ENCODE measurements at regions not wholly inside any gene's neighbourhood (a gene's known extent, or its start where the extent isn't known, plus 50 kb on each side); places are given as distances from the start of the nearest gene placed in this dataset.

DNA sequence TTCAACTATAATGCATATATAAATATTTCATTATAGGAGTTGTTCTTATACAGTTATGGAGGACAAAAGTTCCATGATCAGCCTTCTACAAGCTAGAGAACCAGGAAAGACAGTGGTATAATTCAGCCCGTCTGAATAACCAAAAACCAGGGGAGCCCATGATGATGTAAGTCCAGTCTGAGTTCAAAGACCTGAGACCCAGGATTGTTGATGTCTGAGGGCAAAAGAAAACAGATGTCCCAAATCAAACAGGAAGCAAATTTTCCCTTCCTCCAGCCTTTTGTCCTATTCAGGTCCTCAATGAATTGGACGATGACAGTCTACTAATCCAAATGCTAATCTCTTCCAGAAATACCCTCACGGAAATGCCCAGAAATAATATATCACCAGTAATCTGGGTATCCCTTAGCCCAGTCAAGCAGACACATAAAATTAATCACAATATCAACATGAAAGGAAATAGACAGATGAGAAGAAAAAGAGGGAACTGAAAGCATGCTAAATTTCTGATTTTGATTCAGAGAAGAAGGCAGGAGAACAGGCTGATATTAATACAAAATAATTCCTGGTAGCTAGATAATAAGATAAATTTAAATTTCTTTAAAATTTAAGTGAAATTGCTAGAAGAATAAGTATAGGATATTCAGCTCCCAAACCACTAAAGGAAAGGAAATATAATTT, 255.6 kb upstream of the CTAGE1 start:
- no peak overlapping the region for H3K27ac Mint-ChIP-seq

GRCh38 chr18:22674272-22674671, 256.6 kb upstream of the CTAGE1 start:
- DNase-seq (ENCODE audit: low spot score): no peak
- Histone ChIP-seq H3K9me3 (ENCODE audit: low read depth) (no peaks in the 10 kb centered on the region), H2AFZ (replicated peaks) (no peak overlapping the region), H3K27me3 (no peaks in the 10 kb centered on the region), H3K4me1 (no peaks in the 10 kb centered on the region), H3K4me3 (no peak overlapping the region), H3K4me2 (no peak overlapping the region), H3K36me3 (no peaks in the 10 kb centered on the region), H3K9ac (no peak overlapping the region), H3K27ac (no peak overlapping the region), H3F3A (ENCODE audit: low read depth) (no peaks in the 10 kb centered on the region), H3K79me2 (ENCODE audit: low read depth) (no peaks in the 10 kb centered on the region), H4K20me1 (ENCODE audit: low read depth) (no peaks in the 10 kb centered on the region)
- H3K9me3 Mint-ChIP-seq: no peaks in the 10 kb centered on the region
- H3K4me3 Mint-ChIP-seq: no peak overlapping the region
- no peaks in the 10 kb centered on the region for H3K36me3 Mint-ChIP-seq
- TF ChIP-seq EZH2phosphoT487 (IDR thresholded peaks at IDR 0.05) (no peak), EZH2 (IDR thresholded peaks at IDR 0.05) (no peak)
- TF ChIP-seq, protein P1, sequence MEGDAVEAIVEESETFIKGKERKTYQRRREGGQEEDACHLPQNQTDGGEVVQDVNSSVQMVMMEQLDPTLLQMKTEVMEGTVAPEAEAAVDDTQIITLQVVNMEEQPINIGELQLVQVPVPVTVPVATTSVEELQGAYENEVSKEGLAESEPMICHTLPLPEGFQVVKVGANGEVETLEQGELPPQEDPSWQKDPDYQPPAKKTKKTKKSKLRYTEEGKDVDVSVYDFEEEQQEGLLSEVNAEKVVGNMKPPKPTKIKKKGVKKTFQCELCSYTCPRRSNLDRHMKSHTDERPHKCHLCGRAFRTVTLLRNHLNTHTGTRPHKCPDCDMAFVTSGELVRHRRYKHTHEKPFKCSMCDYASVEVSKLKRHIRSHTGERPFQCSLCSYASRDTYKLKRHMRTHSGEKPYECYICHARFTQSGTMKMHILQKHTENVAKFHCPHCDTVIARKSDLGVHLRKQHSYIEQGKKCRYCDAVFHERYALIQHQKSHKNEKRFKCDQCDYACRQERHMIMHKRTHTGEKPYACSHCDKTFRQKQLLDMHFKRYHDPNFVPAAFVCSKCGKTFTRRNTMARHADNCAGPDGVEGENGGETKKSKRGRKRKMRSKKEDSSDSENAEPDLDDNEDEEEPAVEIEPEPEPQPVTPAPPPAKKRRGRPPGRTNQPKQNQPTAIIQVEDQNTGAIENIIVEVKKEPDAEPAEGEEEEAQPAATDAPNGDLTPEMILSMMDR (IDR thresholded peaks at IDR 0.05): no peak
- no peak overlapping the region for H3K27ac Mint-ChIP-seq
- H3K4me1 Mint-ChIP-seq: peaks cover 7% of the 10 kb centered on the region
- H3K27me3 Mint-ChIP-seq (ENCODE audit: insufficient read depth, low read depth): no peaks in the 10 kb centered on the region

More for the DNA sequence above, 255.6 kb upstream of the CTAGE1 start:
- no peak overlapping the region for H3K9ac ChIP-seq
- DNase-seq (ENCODE audit: low spot score): no peak
- peaks cover 7% of the 10 kb centered on the region for H3K4me1 Mint-ChIP-seq
- TF ChIP-seq EZH2 (IDR thresholded peaks at IDR 0.05): no peak
- TF ChIP-seq, protein P1 (IDR thresholded peaks at IDR 0.05): no peak
- TF ChIP-seq EZH2phosphoT487 (IDR thresholded peaks at IDR 0.05): no peak
- H3K36me3 Mint-ChIP-seq: no peaks in the 10 kb centered on the region
- no peaks in the 10 kb centered on the region for H3K9me3 Mint-ChIP-seq
- H3K4me2 ChIP-seq: no peak overlapping the region
- H4K20me1 ChIP-seq (ENCODE audit: low read depth): no peaks in the 10 kb centered on the region
- no peaks in the 10 kb centered on the region for H3K27me3 Mint-ChIP-seq (ENCODE audit: insufficient read depth, low read depth)
- H3K79me2 ChIP-seq (ENCODE audit: low read depth): no peaks in the 10 kb centered on the region
- no peak overlapping the region for H3K4me3 ChIP-seq
- no peaks in the 10 kb centered on the region for H3K27me3 ChIP-seq
- no peak overlapping the region for H2AFZ ChIP-seq (replicated peaks)
- H3K9me3 ChIP-seq (ENCODE audit: low read depth): no peaks in the 10 kb centered on the region
- H3F3A ChIP-seq (ENCODE audit: low read depth): no peaks in the 10 kb centered on the region
- no peak overlapping the region for H3K27ac ChIP-seq
- no peaks in the 10 kb centered on the region for H3K36me3 ChIP-seq
- no peak overlapping the region for H3K4me3 Mint-ChIP-seq
- no peaks in the 10 kb centered on the region for H3K4me1 ChIP-seq

DNA sequence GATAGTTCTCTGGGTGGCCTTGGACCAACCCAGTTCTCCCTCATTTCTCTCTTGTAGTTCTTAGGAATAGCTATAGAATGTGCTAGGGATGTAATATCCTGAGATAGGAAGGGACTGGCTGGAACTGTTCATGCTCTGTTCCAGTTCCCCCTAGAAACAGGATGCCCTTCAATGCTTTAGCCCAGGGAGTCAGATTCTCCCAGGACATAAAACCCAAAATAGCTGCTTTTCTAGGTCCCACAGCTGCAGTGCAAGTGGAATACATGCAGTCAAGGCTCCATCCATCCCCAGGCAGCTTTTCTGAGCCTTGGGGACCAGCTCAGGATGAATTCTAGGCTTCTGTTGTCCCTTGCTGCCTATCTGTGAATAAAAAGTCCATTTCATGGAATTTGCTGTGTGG, 257.3 kb upstream of the CTAGE1 start:
- H3K4me3 ChIP-seq: no peak overlapping the region
- DNase-seq (ENCODE audit: low spot score): no peak
- no peak overlapping the region for H3K4me3 Mint-ChIP-seq
- H4K20me1 ChIP-seq (ENCODE audit: low read depth): no peaks in the 10 kb centered on the region
- no peaks in the 10 kb centered on the region for H3K36me3 Mint-ChIP-seq
- H3K4me1 ChIP-seq: no peaks in the 10 kb centered on the region
- H3K4me2 ChIP-seq: no peak overlapping the region
- no peaks in the 10 kb centered on the region for H3K79me2 ChIP-seq (ENCODE audit: low read depth)
- H3K27ac Mint-ChIP-seq: no peak overlapping the region
- no peaks in the 10 kb centered on the region for H3F3A ChIP-seq (ENCODE audit: low read depth)
- peaks cover 7% of the 10 kb centered on the region for H3K4me1 Mint-ChIP-seq
- no peaks in the 10 kb centered on the region for H3K27me3 ChIP-seq
- no peaks in the 10 kb centered on the region for H3K27me3 Mint-ChIP-seq (ENCODE audit: insufficient read depth, low read depth)
- no peaks in the 10 kb centered on the region for H3K36me3 ChIP-seq
- no peak overlapping the region for H2AFZ ChIP-seq (replicated peaks)
- H3K9me3 ChIP-seq (ENCODE audit: low read depth): no peaks in the 10 kb centered on the region
- TF ChIP-seq, protein P1 (IDR thresholded peaks at IDR 0.05): no peak
- TF ChIP-seq EZH2 (IDR thresholded peaks at IDR 0.05) (no peak), EZH2phosphoT487 (IDR thresholded peaks at IDR 0.05) (no peak)
- no peak overlapping the region for H3K9ac ChIP-seq
- H3K9me3 Mint-ChIP-seq: no peaks in the 10 kb centered on the region
- no peak overlapping the region for H3K27ac ChIP-seq
